Stimulated activated naive CD4-positive, alpha-beta T cell treated with Interleukin-2 at 50 U/mL for 16 hours (primary cell): ENCODE measurements at regions not wholly inside any gene's neighbourhood (a gene's known extent, or its start where the extent isn't known, plus 50 kb on each side); places are given as distances from the start of the nearest gene placed in this dataset.
"Not testable (repeated sequence)": the region's sequence is repeated elsewhere in the genome, so short reads cannot be mapped to it uniquely, and the experiment has no call there.

Experiments used
- DNase-seq: peaks from one replicate; lab custom pipeline; 2025; lab: John Stamatoyannopoulos, UW

GRCh38 chr22:25395468-25395867, 169.0 kb upstream of the GRK3 start:
- no peak for DNase-seq

DNA sequence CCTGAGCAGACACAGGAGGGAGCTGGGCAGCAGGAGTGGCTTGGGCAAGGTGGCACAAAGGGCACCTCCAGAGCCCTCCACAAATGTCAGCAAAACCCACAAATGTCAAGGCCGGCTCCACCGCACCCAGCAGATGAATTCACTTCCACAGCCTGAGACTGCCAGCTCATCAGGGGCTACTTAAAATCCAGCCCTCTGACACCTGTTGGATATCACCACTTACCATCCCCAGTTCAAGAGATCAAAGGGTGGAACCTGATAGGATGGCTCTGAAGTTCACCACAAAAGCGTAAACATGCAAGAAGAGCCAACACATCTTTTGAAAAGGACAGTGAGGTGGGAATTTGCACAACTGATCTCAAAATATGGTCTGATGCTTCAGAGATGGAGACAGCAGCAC, 168.6 kb upstream of the GRK3 start:
- no peak for DNase-seq

DNA sequence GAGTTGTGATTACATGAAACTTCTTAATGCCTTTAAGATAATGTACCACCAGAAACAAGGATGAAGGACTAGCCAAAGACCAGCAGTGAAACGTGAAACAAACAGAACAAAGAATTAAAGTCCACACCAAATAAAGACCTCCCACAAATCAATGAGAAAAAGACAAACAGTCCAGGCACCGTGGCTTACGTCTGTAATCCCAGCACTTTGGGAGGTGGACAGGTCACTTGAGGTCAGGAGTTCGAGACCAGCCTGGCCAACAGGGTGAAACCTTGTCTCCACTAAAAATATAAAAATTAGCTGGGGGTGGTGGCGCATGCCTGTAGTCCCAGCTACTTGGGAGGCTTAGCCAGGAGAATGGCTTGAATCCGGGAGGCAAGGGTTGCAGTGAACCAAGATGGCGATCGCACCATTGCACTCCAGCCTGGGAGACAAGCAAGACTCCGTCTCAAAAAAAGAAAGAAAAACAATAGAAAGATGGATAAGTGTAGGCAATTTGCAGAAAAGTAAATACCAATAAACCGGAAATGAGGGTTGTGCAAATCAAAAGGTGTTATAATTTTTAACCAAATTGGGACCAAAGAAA, 167.8 kb upstream of the GRK3 start:
- no peak for DNase-seq

DNA sequence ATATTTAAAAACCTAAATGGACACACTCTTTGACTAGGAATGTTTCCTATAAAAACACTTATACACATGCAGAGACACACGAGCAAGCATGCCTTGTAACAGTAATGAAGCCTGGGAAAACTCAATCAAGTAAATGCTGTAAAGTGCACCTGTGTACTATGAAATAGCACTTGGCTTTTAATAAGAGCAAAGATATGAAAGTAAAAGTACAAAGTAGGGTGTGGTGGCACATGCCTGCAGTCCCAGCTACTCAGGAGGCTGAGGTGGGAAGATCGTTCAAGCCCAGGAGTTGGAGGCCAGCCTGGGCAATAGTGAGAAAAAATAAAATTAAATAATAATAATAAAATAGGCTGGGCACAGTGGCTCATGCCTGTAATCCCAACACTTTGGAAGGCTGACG, 166.9 kb upstream of the GRK3 start:
- DNase-seq = no peak

DNA sequence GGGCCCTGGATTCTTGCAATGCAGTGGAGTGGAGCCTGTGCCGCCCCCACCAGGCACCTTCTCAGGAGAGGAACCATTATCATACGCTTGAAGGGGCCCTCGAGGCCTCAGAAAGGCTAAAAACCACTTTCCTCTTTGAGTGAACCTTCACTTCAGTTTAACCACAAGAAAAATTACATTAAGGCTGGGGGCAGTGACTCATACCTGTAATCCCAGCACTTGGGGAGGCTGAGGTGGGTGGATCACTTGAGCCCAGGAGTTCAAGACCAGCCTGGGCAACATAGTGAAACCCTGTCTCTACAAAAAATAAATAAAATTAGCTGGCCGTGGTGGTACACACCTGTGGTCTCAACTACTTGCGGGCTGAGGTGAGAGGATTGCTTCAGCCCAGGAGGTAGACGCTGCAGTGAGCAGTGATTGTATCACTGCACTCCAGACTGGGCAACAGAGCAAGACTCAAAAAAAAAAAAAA, 165.8 kb upstream of the GRK3 start:
- not testable (repeated sequence) for DNase-seq

DNA sequence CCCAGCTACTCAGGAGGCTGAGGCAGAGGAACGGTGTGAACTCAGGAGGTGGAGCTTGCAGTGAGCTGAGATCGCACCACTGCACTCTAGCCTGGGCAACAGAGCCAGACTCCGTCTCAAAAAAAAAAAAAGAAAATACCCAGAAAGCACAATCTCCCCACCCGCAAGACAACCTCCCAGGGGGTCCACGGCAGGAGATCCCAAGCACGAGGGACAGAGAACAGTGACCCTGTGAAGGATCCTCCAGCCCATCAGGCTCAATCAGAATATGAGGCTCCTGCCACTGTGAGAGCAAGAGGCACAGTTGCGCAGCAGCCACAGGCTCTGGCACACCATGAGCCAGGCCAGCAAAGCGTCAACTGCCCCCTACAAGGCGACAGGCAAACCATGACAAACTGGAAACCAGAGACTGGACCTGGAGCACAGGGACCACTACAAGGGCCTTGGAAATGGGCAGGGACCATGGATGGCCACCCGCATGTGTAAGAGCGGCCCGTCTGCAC, 164.8 kb upstream of the GRK3 start:
- DNase-seq = no peak

DNA sequence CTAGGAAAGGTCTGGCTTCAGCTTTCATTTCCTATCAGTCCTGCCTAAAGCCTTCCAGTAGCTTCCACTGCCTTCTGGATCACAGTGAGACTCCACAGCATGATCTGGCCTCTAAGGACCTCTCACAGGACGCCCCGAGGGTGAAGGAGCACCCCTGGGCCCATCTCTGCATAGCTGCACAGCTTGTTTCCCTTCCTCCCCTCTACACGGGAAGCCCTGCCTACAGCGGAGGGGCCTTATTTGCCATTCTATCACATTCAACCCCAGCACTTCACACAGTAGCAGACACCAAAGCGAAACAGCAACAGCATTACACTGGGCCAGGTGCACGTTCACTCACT, 162.3 kb upstream of the GRK3 start:
- no peak for DNase-seq

- no peak for DNase-seq
Observed at GRCh38 chr22:25402501-25403283, 161.8 kb upstream of the GRK3 start.

DNA sequence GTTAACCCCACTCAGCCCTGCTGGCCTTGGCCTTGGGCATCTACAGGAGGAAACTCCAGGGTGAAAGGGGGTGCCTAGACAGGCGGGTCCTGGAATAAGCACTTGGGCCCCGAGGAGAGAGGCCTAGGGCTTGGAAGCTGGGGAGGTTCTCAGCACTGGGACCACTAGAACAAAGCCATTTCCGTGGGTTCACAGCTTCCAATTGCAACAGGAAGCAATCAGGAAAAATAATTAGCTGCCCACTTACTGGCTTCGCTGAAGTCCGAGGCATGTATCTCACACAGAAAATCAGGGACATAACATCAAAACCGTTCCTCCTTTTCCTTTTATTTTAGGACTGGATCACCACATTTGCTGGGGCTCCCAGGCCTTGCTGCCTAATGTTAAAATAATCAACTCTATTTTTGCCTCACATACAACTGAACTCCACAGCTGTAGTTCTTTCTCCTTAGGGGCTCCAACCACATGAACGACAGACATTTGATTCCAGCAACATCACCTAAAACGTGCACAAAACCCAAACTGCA, 161.1 kb upstream of the GRK3 start:
- DNase-seq = no peak

GRCh38 chr22:25403811-25404471, 160.5 kb upstream of the GRK3 start:
- no peak for DNase-seq

GRCh38 chr22:25404556-25404927, 159.9 kb upstream of the GRK3 start:
- DNase-seq = no peak

GRCh38 chr22:25404928-25405816, 159.3 kb upstream of the GRK3 start:
- DNase-seq = peak; percentile 62

DNA sequence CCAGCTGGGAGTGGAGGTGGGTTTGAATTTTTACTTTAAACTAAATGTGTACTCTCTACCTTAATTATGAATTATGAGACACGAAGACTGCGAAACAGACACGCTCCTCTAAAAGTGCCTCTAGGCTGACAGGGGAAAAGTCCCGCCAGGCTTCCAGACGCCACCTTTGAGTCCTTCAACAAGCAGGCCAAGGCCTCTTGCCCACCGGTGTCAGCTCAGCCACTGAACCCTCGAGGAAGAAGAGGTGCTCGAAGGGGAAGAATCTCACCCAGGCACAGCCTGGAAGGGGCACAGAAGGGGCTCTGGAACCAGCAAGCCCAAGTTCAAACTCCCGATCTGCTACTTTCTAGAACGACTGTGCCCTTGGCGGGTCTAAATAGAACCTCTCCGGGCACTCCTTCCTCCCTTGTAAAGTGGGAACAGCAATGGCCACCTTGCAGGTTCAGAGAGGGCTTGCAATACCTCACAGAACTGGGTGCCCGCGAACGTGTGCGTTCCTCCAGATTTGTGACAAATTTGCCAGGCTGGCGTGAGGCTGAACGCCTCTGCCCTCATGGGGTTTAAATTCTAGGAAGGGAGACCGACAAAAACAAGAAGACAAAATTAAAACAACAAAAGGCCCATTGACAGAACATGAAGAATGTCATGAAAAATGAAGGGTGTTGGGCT, 158.5 kb upstream of the GRK3 start:
- DNase-seq = no peak

GRCh38 chr22:25406510-25407210, 157.8 kb upstream of the GRK3 start:
- DNase-seq = no peak

- no peak for DNase-seq
Observed at GRCh38 chr22:25407226-25407858, 157.1 kb upstream of the GRK3 start.

- no peak for DNase-seq
Observed at GRCh38 chr22:25407859-25408229, 156.6 kb upstream of the GRK3 start.

- no peak for DNase-seq
Observed at GRCh38 chr22:25409240-25409639, 155.2 kb upstream of the GRK3 start.

DNA sequence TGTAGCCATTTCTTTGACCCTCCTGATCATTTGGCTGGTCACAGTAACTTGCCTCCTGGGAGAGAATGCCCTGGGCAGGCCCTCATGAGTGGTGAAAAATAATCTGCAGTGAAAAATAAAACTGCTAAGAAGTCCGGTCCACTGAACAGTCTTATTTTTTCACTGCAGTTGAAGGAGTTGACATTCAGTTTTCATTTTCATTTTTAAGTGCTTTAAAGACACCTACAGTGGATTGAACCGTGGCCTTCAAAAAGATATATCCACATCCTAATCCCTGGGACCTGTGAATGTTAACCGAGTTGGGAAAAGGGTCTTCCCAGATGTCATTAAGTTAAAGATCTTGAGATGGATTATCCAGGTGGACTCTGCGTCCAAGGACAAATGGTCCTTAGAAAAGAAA, 153.6 kb upstream of the GRK3 start:
- no peak for DNase-seq

GRCh38 chr22:25413620-25414019, 150.9 kb upstream of the GRK3 start:
- no peak for DNase-seq

DNA sequence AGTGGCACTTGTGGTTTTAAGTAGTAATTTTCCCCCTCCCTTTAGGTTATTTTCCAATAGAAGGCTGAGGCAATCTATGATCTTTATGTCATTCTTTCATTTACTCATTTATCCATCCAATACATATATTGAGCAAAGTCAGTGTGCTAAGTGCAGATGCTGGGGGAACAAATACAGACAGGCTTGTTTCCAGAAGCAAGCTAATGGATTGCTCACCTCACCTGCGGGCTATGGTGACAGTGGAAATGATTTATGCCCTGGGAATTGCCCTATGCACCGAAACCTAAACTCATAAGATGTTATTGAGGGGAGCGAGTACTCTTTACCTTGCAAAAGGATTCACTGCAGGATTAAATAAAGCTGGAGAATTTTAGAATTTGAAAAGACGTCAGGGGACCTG, 148.7 kb upstream of the GRK3 start:
- not testable (repeated sequence) for DNase-seq
